OCI-LY3 (cell line): ENCODE measurements at regions not wholly inside any gene's neighbourhood (a gene's known extent, or its start where the extent isn't known, plus 50 kb on each side); places are given as distances from the start of the nearest gene placed in this dataset.

Source experiments
- EZH2phosphoT487 ChIP-seq: fragments of 200-600 bp; shearing (Covaris generic); IDR thresholded peaks from 2 replicates; pipeline ENCODE4 v1.6.1; 2018; ENCODE audit warnings: antibody characterized with exemption, mixed run types, low read depth
- TF ChIP-seq, protein P1 (sequence below): fragments of 200-600, 300-600 bp; sonication (generic); IDR thresholded peaks from 2 replicates; pipeline ENCODE4 v1.5.1; 2014; ENCODE audit warnings: antibody characterized with exemption, low read length, low read depth

- TF ChIP-seq, protein P1, sequence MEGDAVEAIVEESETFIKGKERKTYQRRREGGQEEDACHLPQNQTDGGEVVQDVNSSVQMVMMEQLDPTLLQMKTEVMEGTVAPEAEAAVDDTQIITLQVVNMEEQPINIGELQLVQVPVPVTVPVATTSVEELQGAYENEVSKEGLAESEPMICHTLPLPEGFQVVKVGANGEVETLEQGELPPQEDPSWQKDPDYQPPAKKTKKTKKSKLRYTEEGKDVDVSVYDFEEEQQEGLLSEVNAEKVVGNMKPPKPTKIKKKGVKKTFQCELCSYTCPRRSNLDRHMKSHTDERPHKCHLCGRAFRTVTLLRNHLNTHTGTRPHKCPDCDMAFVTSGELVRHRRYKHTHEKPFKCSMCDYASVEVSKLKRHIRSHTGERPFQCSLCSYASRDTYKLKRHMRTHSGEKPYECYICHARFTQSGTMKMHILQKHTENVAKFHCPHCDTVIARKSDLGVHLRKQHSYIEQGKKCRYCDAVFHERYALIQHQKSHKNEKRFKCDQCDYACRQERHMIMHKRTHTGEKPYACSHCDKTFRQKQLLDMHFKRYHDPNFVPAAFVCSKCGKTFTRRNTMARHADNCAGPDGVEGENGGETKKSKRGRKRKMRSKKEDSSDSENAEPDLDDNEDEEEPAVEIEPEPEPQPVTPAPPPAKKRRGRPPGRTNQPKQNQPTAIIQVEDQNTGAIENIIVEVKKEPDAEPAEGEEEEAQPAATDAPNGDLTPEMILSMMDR, result no peak
- TF ChIP-seq EZH2phosphoT487, result no peak
These were observed 525.3 kb upstream of the NOVA1 start for GRCh38 chr14:27123162-27123561.
